ENCODE measurements at regions not wholly inside any gene's neighbourhood (a gene's known extent, or its start where the extent isn't known, plus 50 kb on each side); places are given as distances from the start of the nearest gene placed in this dataset.
A peak's percentile ranks its signal among the peaks of the same experiment; 100 is the strongest.

GRCh38 chr4:16450724-16451123, 224.5 kb upstream of the TAPT1 start:
- H3K27ac ChIP-seq, result no peak overlapping the region
- TF ChIP-seq, protein P1, sequence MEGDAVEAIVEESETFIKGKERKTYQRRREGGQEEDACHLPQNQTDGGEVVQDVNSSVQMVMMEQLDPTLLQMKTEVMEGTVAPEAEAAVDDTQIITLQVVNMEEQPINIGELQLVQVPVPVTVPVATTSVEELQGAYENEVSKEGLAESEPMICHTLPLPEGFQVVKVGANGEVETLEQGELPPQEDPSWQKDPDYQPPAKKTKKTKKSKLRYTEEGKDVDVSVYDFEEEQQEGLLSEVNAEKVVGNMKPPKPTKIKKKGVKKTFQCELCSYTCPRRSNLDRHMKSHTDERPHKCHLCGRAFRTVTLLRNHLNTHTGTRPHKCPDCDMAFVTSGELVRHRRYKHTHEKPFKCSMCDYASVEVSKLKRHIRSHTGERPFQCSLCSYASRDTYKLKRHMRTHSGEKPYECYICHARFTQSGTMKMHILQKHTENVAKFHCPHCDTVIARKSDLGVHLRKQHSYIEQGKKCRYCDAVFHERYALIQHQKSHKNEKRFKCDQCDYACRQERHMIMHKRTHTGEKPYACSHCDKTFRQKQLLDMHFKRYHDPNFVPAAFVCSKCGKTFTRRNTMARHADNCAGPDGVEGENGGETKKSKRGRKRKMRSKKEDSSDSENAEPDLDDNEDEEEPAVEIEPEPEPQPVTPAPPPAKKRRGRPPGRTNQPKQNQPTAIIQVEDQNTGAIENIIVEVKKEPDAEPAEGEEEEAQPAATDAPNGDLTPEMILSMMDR (conservative IDR thresholded peaks at IDR 0.05), result no peak
- TF ChIP-seq ZFX (IDR thresholded peaks at IDR 0.05), result no peak

- H3K27ac ChIP-seq, result no peak overlapping the region
- no peak for TF ChIP-seq ZFX (IDR thresholded peaks at IDR 0.05)
- TF ChIP-seq, protein P1 (conservative IDR thresholded peaks at IDR 0.05), result no peak
These were observed 223.8 kb upstream of the TAPT1 start for GRCh38 chr4:16450031-16450430.

DNA sequence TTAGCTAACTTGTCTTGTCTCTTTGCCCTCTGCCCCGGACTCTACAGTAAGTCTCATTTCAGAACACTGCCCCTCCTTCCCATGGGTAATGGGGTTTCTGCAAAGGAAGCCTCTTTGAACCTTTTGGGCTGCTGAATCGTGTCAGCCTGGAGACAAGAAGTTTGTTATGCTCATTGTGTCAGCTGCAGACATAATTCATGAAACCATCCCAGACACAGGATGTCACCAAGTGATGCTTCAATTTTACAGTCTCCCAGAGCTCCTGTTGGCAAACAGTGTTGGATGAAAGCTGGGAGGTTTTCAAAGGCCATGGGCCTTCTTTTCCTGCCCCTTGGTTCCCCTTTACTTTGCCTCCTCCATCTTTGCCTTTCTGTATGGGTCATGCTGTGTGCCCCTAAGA, 223.1 kb upstream of the TAPT1 start:
- no peak overlapping the region for H3K27ac ChIP-seq
- TF ChIP-seq ZFX (IDR thresholded peaks at IDR 0.05), result no peak

- TF ChIP-seq, protein P1 (conservative IDR thresholded peaks at IDR 0.05), result no peak
- TF ChIP-seq ZFX (IDR thresholded peaks at IDR 0.05), result no peak
- H3K27ac ChIP-seq, result no peak overlapping the region
These were observed 222.1 kb upstream of the TAPT1 start for GRCh38 chr4:16448241-16448840.

- TF ChIP-seq, protein P1 (conservative IDR thresholded peaks at IDR 0.05), result peak; percentile 68
- no peak for TF ChIP-seq ZFX (IDR thresholded peaks at IDR 0.05)
- H3K27ac ChIP-seq, result no peak overlapping the region
These were observed 217.3 kb upstream of the TAPT1 start for GRCh38 chr4:16443504-16444088.

GRCh38 chr4:16442296-16442695, 216.0 kb upstream of the TAPT1 start:
- no peak for TF ChIP-seq ZFX (IDR thresholded peaks at IDR 0.05)
- TF ChIP-seq, protein P1 (conservative IDR thresholded peaks at IDR 0.05), result no peak
- no peak overlapping the region for H3K27ac ChIP-seq

DNA sequence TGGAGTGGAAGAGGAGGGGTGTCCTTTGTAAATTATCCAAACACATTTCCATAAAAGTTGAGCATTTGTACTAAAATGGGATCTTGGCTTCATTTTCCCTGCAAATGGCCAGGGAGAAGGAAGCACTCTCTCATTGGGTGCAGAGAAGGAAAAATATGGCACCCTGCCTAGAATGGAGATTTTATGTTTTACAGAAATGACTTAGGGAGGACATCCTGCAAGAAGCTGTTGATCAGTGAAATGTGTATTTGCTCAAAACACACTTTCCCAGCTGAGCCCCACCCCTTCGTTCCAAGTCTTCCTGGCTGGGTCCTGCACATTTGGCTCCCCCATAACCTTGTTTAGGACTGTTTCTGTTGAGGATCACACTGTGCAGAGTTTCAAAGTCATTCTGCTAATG, 213.5 kb upstream of the TAPT1 start:
- TF ChIP-seq, protein P1 (conservative IDR thresholded peaks at IDR 0.05), result no peak
- TF ChIP-seq ZFX (IDR thresholded peaks at IDR 0.05), result no peak
- no peak overlapping the region for H3K27ac ChIP-seq

- TF ChIP-seq, protein P1 (conservative IDR thresholded peaks at IDR 0.05), result no peak
- no peak for TF ChIP-seq ZFX (IDR thresholded peaks at IDR 0.05)
- H3K27ac ChIP-seq, result no peak overlapping the region
These were observed 212.7 kb upstream of the TAPT1 start for GRCh38 chr4:16438986-16439385.

Data from C4-2B (cell line).